COR-L47 (cell line): ENCODE measurements at regions not wholly inside any gene's neighbourhood (a gene's known extent, or its start where the extent isn't known, plus 50 kb on each side); places are given as distances from the start of the nearest gene placed in this dataset.

Experiments
- DNase-seq: peaks from one replicate; lab custom pipeline; 2025; lab: John Stamatoyannopoulos, UW

GRCh38 chr2:177059293-177059692 lies 153.3 kb upstream of the HNRNPA3 start:
- no peak for DNase-seq

- DNase-seq = no peak
These were observed 149.3 kb upstream of the HNRNPA3 start for GRCh38 chr2:177063331-177063730.

- DNase-seq = no peak
These were observed 148.2 kb upstream of the HNRNPA3 start for GRCh38 chr2:177064422-177064821.

GRCh38 chr2:177068967-177069366 lies 143.6 kb upstream of the HNRNPA3 start:
- no peak for DNase-seq

- DNase-seq = no peak
These were observed 140.5 kb upstream of the HNRNPA3 start for GRCh38 chr2:177072090-177072489.

GRCh38 chr2:177073611-177074010 lies 139.0 kb upstream of the HNRNPA3 start:
- no peak for DNase-seq

- no peak for DNase-seq
These were observed 138.4 kb upstream of the HNRNPA3 start for GRCh38 chr2:177074099-177074710.

GRCh38 chr2:177075254-177075653 lies 137.3 kb upstream of the HNRNPA3 start:
- no peak for DNase-seq

GRCh38 chr2:177076636-177077179 lies 135.9 kb upstream of the HNRNPA3 start:
- no peak for DNase-seq

GRCh38 chr2:177077778-177078177 lies 134.8 kb upstream of the HNRNPA3 start:
- no peak for DNase-seq

GRCh38 chr2:177078416-177078815 lies 134.2 kb upstream of the HNRNPA3 start:
- DNase-seq = no peak

GRCh38 chr2:177078855-177079254 lies 133.7 kb upstream of the HNRNPA3 start:
- no peak for DNase-seq

GRCh38 chr2:177080746-177081284 lies 131.8 kb upstream of the HNRNPA3 start:
- DNase-seq = no peak

GRCh38 chr2:177084607-177085006 lies 128.0 kb upstream of the HNRNPA3 start:
- no peak for DNase-seq

GRCh38 chr2:177088529-177088928 lies 124.1 kb upstream of the HNRNPA3 start:
- no peak for DNase-seq

GRCh38 chr2:177090967-177091366 lies 121.6 kb upstream of the HNRNPA3 start:
- DNase-seq = no peak

- DNase-seq = no peak
These were observed 119.2 kb upstream of the HNRNPA3 start for GRCh38 chr2:177093371-177093770.

GRCh38 chr2:177098001-177098613 lies 114.5 kb upstream of the HNRNPA3 start:
- no peak for DNase-seq

- DNase-seq = no peak
These were observed 110.7 kb upstream of the HNRNPA3 start for GRCh38 chr2:177101930-177102329.

GRCh38 chr2:177106212-177106611 lies 106.4 kb upstream of the HNRNPA3 start:
- DNase-seq = no peak

- no peak for DNase-seq
These were observed 103.7 kb upstream of the HNRNPA3 start for GRCh38 chr2:177108890-177109289.

- no peak for DNase-seq
These were observed 97.9 kb upstream of the HNRNPA3 start for GRCh38 chr2:177114712-177115111.

- no peak for DNase-seq
These were observed 94.8 kb upstream of the HNRNPA3 start for GRCh38 chr2:177117755-177118154.

- DNase-seq = no peak
These were observed 94.0 kb upstream of the HNRNPA3 start for GRCh38 chr2:177118636-177119035.
